HCT116 (cell line): ENCODE measurements at regions not wholly inside any gene's neighbourhood (a gene's known extent, or its start where the extent isn't known, plus 50 kb on each side); places are given as distances from the start of the nearest gene placed in this dataset.
"Not testable (repeated sequence)": the region's sequence is repeated elsewhere in the genome, so short reads cannot be mapped to it uniquely, and the experiment has no call there.

Source experiments
- EZH2phosphoT487 ChIP-seq: fragments of 200-600 bp; IDR thresholded peaks from 2 replicates; pipeline ENCODE4 v1.6.1; 2018; ENCODE audit warnings: antibody characterized with exemption, borderline replicate concordance
- POLR2AphosphoS5 ChIP-seq: IDR thresholded peaks from 2 replicates; pipeline ENCODE4 v1.6.1; 2011; ENCODE audit warnings: mild to moderate bottlenecking, low read depth, low read length, moderate library complexity
- SIN3A ChIP-seq: IDR thresholded peaks from 2 replicates; pipeline ENCODE4 v1.6.1; 2012; ENCODE audit warnings: low read depth
- YY1 ChIP-seq: IDR thresholded peaks from 2 replicates; pipeline ENCODE4 v1.6.1; 2011; ENCODE audit warnings: low read length, low read depth, moderate library complexity, mild to moderate bottlenecking; ENCODE audit not compliant: insufficient replicate concordance; ENCODE audit errors: extremely low read depth
- TF ChIP-seq, protein P1 (sequence below): IDR thresholded peaks from 2 replicates; pipeline ENCODE4 v1.6.1; 2011; ENCODE audit warnings: mild to moderate bottlenecking, low read length, moderate library complexity; ENCODE audit not compliant: insufficient replicate concordance; ENCODE audit errors: extremely low read depth
- TF ChIP-seq, protein P2 (sequence below), 3 experiments: fragments of 200-600 bp in 1 of 3; sonication (generic) in 1 of 3; IDR thresholded peaks in 2 of 3; conservative IDR thresholded peaks in 1 of 3; 2 replicates each; pipeline ENCODE4 v1.5.1; 2012 to 2017; ENCODE audit warnings: low read depth in 2 of 3, low read length in 2 of 3, antibody characterized with exemption in 1 of 3, borderline replicate concordance in 1 of 3, control low read depth in 1 of 3, mild to moderate bottlenecking in 1 of 3, mixed read lengths in 1 of 3, mixed run types in 1 of 3, moderate library complexity in 1 of 3; ENCODE audit not compliant: insufficient read depth in 1 of 3
- TF ChIP-seq, protein P3 (sequence below): IDR thresholded peaks from 2 replicates; pipeline ENCODE4 v1.6.1; 2012; ENCODE audit warnings: low read depth
- TF ChIP-seq, protein P4 (sequence below): IDR thresholded peaks from 2 replicates; pipeline ENCODE4 v1.6.1; 2012

DNA sequence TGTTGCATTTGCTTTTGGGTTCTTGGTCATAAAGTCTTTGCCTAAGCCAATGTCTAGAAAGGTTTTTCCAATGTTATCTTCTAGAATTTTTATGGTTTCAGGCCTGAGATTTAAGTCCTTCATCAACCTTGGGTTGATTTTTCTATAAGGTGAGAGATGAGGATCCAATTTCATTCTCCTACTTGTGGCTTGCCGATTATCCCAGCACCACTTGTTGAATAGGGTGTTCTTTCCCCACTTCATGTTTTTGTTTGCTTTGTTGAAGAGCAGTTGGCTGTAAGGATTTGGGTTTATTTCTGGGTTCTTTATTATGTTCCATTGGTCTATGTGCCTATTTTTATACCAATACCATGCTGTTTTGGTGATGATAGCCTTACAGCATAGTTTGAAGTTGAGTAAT, 615.2 kb downstream of the PTPRC start:
- TF ChIP-seq YY1, POLR2AphosphoS5, SIN3A, EZH2phosphoT487: not testable (repeated sequence)
- TF ChIP-seq, protein P1, sequence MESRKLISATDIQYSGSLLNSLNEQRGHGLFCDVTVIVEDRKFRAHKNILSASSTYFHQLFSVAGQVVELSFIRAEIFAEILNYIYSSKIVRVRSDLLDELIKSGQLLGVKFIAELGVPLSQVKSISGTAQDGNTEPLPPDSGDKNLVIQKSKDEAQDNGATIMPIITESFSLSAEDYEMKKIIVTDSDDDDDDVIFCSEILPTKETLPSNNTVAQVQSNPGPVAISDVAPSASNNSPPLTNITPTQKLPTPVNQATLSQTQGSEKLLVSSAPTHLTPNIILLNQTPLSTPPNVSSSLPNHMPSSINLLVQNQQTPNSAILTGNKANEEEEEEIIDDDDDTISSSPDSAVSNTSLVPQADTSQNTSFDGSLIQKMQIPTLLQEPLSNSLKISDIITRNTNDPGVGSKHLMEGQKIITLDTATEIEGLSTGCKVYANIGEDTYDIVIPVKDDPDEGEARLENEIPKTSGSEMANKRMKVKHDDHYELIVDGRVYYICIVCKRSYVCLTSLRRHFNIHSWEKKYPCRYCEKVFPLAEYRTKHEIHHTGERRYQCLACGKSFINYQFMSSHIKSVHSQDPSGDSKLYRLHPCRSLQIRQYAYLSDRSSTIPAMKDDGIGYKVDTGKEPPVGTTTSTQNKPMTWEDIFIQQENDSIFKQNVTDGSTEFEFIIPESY = not testable (repeated sequence)
- TF ChIP-seq, protein P2, sequence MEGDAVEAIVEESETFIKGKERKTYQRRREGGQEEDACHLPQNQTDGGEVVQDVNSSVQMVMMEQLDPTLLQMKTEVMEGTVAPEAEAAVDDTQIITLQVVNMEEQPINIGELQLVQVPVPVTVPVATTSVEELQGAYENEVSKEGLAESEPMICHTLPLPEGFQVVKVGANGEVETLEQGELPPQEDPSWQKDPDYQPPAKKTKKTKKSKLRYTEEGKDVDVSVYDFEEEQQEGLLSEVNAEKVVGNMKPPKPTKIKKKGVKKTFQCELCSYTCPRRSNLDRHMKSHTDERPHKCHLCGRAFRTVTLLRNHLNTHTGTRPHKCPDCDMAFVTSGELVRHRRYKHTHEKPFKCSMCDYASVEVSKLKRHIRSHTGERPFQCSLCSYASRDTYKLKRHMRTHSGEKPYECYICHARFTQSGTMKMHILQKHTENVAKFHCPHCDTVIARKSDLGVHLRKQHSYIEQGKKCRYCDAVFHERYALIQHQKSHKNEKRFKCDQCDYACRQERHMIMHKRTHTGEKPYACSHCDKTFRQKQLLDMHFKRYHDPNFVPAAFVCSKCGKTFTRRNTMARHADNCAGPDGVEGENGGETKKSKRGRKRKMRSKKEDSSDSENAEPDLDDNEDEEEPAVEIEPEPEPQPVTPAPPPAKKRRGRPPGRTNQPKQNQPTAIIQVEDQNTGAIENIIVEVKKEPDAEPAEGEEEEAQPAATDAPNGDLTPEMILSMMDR (IDR thresholded peaks at IDR 0.05 in 2 of 3, conservative IDR thresholded peaks at IDR 0.05 in 1 of 3; ENCODE audit: borderline replicate concordance in 1 of 3, insufficient read depth in 1 of 3, low read depth in 2 of 3, low read length in 2 of 3) = not testable (repeated sequence)
- TF ChIP-seq, protein P3, sequence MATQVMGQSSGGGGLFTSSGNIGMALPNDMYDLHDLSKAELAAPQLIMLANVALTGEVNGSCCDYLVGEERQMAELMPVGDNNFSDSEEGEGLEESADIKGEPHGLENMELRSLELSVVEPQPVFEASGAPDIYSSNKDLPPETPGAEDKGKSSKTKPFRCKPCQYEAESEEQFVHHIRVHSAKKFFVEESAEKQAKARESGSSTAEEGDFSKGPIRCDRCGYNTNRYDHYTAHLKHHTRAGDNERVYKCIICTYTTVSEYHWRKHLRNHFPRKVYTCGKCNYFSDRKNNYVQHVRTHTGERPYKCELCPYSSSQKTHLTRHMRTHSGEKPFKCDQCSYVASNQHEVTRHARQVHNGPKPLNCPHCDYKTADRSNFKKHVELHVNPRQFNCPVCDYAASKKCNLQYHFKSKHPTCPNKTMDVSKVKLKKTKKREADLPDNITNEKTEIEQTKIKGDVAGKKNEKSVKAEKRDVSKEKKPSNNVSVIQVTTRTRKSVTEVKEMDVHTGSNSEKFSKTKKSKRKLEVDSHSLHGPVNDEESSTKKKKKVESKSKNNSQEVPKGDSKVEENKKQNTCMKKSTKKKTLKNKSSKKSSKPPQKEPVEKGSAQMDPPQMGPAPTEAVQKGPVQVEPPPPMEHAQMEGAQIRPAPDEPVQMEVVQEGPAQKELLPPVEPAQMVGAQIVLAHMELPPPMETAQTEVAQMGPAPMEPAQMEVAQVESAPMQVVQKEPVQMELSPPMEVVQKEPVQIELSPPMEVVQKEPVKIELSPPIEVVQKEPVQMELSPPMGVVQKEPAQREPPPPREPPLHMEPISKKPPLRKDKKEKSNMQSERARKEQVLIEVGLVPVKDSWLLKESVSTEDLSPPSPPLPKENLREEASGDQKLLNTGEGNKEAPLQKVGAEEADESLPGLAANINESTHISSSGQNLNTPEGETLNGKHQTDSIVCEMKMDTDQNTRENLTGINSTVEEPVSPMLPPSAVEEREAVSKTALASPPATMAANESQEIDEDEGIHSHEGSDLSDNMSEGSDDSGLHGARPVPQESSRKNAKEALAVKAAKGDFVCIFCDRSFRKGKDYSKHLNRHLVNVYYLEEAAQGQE = not testable (repeated sequence)
- TF ChIP-seq, protein P4, sequence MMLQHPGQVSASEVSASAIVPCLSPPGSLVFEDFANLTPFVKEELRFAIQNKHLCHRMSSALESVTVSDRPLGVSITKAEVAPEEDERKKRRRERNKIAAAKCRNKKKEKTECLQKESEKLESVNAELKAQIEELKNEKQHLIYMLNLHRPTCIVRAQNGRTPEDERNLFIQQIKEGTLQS = not testable (repeated sequence)
